ENCODE measurements at regions not wholly inside any gene's neighbourhood (a gene's known extent, or its start where the extent isn't known, plus 50 kb on each side); places are given as distances from the start of the nearest gene placed in this dataset.

GRCh38 chr7:81627536-81628287 is 142.1 kb downstream of the HGF start:
- Mint-ChIP-seq H3K4me3 (no peak overlapping the region), H3K9me3 (peaks cover 9% of the 10 kb centered on the region), H3K4me1 (peaks cover 17% of the 10 kb centered on the region), H3K27me3 (ENCODE audit: low read depth) (no peaks in the 10 kb centered on the region), H3K27ac (no peak overlapping the region), H3K36me3 (0 out of 2 replicates have a peak, but pooled peaks cover 3% of the 10 kb centered on the region)
- POLR2A ChIA-PET, result no interaction called here
- TF ChIP-seq USF2 (CRISPR knock-in tag; IDR thresholded peaks at IDR 0.05) (no peak), SMAD4 (CRISPR knock-in tag; IDR thresholded peaks at IDR 0.05) (no peak), AR (CRISPR knock-in tag; IDR thresholded peaks at IDR 0.05) (no peak)
- CTCF ChIA-PET, result no interaction called here
- ATAC-seq, result no peak
- no peak for DNase-seq (ENCODE audit: low spot score)

- Mint-ChIP-seq H3K4me1 (peaks cover 13% of the 10 kb centered on the region), H3K27ac (no peak overlapping the region), H3K36me3 (no peaks in the 10 kb centered on the region), H3K9me3 (0 out of 2 replicates have a peak, but pooled peaks cover under 1% of the 10 kb centered on the region), H3K4me3 (no peak overlapping the region), H3K27me3 (ENCODE audit: low read depth) (no peaks in the 10 kb centered on the region)
- DNase-seq (ENCODE audit: low spot score), result no peak
- ATAC-seq, result no peak
- ChIA-PET POLR2A (no interaction called here), CTCF (no interaction called here)
- TF ChIP-seq EMX1 (CRISPR knock-in tag; IDR thresholded peaks at IDR 0.05) (no peak), NR2C2 (CRISPR knock-in tag; IDR thresholded peaks at IDR 0.05) (no peak), TEAD1 (CRISPR knock-in tag; IDR thresholded peaks at IDR 0.05) (no peak), KAT7 (CRISPR knock-in tag; IDR thresholded peaks at IDR 0.05; ENCODE audit: borderline replicate concordance) (no peak), ZMAT4 (CRISPR knock-in tag; IDR thresholded peaks at IDR 0.05) (no peak), JAZF1 (CRISPR knock-in tag; IDR thresholded peaks at IDR 0.05) (no peak), SOX15 (CRISPR knock-in tag; IDR thresholded peaks at IDR 0.05) (no peak), NFATC4 (CRISPR knock-in tag; IDR thresholded peaks at IDR 0.05) (no peak), IRF1 (CRISPR knock-in tag; IDR thresholded peaks at IDR 0.05) (no peak), RELA (CRISPR knock-in tag; IDR thresholded peaks at IDR 0.05; ENCODE audit: borderline replicate concordance) (no peak), ATF1 (CRISPR knock-in tag; IDR thresholded peaks at IDR 0.05) (no peak), STAT6 (CRISPR knock-in tag; conservative IDR thresholded peaks at IDR 0.05; ENCODE audit: low read depth) (no peak), ESRRA (CRISPR knock-in tag; IDR thresholded peaks at IDR 0.05; ENCODE audit: borderline replicate concordance) (no peak), NR3C1 (CRISPR knock-in tag; conservative IDR thresholded peaks at IDR 0.05; ENCODE audit: low read depth) (no peak), ZBTB21 (CRISPR knock-in tag; IDR thresholded peaks at IDR 0.05; ENCODE audit: borderline replicate concordance) (no peak), ZNF671 (CRISPR knock-in tag; IDR thresholded peaks at IDR 0.05) (no peak), FOXP4 (CRISPR knock-in tag; IDR thresholded peaks at IDR 0.05) (no peak), ZNF396 (CRISPR knock-in tag; IDR thresholded peaks at IDR 0.05; ENCODE audit: borderline replicate concordance) (no peak)
Measured at GRCh38 chr7:81626008-81626407, 143.8 kb downstream of the HGF start.
